Trophoblast cell (in vitro differentiated cells and primary cell): ENCODE measurements at regions not wholly inside any gene's neighbourhood (a gene's known extent, or its start where the extent isn't known, plus 50 kb on each side); places are given as distances from the start of the nearest gene placed in this dataset.

Experiments
- DNase-seq, 2 donors: peaks; one replicate each; pipeline ENCODE4 v3.0.0-alpha.2; 2016
- H2AFZ ChIP-seq: 2 replicates; pipeline ENCODE4 v1.6.1; 2013; ENCODE audit warnings: low read length, moderate library complexity, mild to moderate bottlenecking; ENCODE audit not compliant: insufficient read depth, poor library complexity
- H2AK5ac ChIP-seq: 2 replicates; pipeline ENCODE4 v1.6.1; 2013; ENCODE audit warnings: mild to moderate bottlenecking, low read length
- H2BK120ac ChIP-seq: 2 replicates; pipeline ENCODE4 v1.6.1; 2013; ENCODE audit warnings: low read length, mild to moderate bottlenecking, moderate library complexity; ENCODE audit not compliant: insufficient read depth, poor library complexity
- H2BK12ac ChIP-seq: 2 replicates; pipeline ENCODE4 v1.6.1; 2013; ENCODE audit warnings: mild to moderate bottlenecking, low read length, moderate library complexity
- H2BK5ac ChIP-seq: 2 replicates; pipeline ENCODE4 v1.6.1; 2013; ENCODE audit warnings: low read length, low read depth, moderate library complexity, mild to moderate bottlenecking; ENCODE audit not compliant: poor library complexity
- H3K14ac ChIP-seq: 2 replicates; pipeline ENCODE4 v1.6.1; 2013; ENCODE audit warnings: mild to moderate bottlenecking, low read length
- H3K18ac ChIP-seq: 2 replicates; pipeline ENCODE4 v1.6.1; 2013; ENCODE audit warnings: mild to moderate bottlenecking, low read length
- H3K23ac ChIP-seq: 2 replicates; pipeline ENCODE4 v1.6.1; 2013; ENCODE audit warnings: low read length
- H3K27ac ChIP-seq: 2 replicates; pipeline ENCODE4 v1.5.1; 2013; ENCODE audit warnings: low read depth, mild to moderate bottlenecking, inconsistent platforms, low read length, moderate library complexity
- H3K27me3 ChIP-seq: 2 replicates; pipeline ENCODE4 v1.6.1; 2013; ENCODE audit warnings: inconsistent platforms, mild to moderate bottlenecking, low read length, moderate library complexity; ENCODE audit not compliant: insufficient read depth
- H3K36me3 ChIP-seq, 2 experiments: 1 replicate in 1 of 2; 2 replicates in 1 of 2; pipeline ENCODE4 v1.6.1; 2013; ENCODE audit warnings: low read length in 2 of 2, mild to moderate bottlenecking in 2 of 2, moderate library complexity in 1 of 2; ENCODE audit not compliant: insufficient read depth in 2 of 2, control insufficient read depth in 1 of 2
- H3K4ac ChIP-seq: 2 replicates; pipeline ENCODE4 v1.6.1; 2013; ENCODE audit warnings: low read depth, mild to moderate bottlenecking, low read length, moderate library complexity
- H3K4me1 ChIP-seq, 2 experiments: 1 replicate in 1 of 2; 2 replicates in 1 of 2; pipeline ENCODE4 v1.6.1; 2013; ENCODE audit warnings: low read length in 2 of 2, mild to moderate bottlenecking in 2 of 2, moderate library complexity in 1 of 2; ENCODE audit not compliant: insufficient read depth in 2 of 2, control insufficient read depth in 1 of 2
- H3K4me2 ChIP-seq: 2 replicates; pipeline ENCODE4 v1.6.1; 2013; ENCODE audit warnings: inconsistent platforms, mild to moderate bottlenecking, low read length, moderate library complexity
- H3K4me3 ChIP-seq: 2 replicates; pipeline ENCODE4 v1.5.1; 2013; ENCODE audit warnings: mild to moderate bottlenecking, low read depth, low read length, inconsistent platforms
- H3K79me1 ChIP-seq: one replicate; pipeline ENCODE4 v1.6.1; 2013; ENCODE audit warnings: low read length
- H3K79me2 ChIP-seq: 2 replicates; pipeline ENCODE4 v1.6.1; 2013; ENCODE audit warnings: low read length, mild to moderate bottlenecking; ENCODE audit not compliant: control insufficient read depth, insufficient read depth, poor library complexity
- H3K9ac ChIP-seq: 2 replicates; pipeline ENCODE4 v1.6.1; 2013; ENCODE audit warnings: mild to moderate bottlenecking, low read length
- H3K9me3 ChIP-seq: 2 replicates; pipeline ENCODE4 v1.6.1; 2013; ENCODE audit warnings: low read depth, mild to moderate bottlenecking, control low read depth, inconsistent platforms, low read length; ENCODE audit not compliant: insufficient read depth
- H4K12ac ChIP-seq: 2 replicates; pipeline ENCODE4 v1.6.1; 2013; ENCODE audit warnings: low read depth, mild to moderate bottlenecking, low read length, moderate library complexity
- H4K8ac ChIP-seq: 2 replicates; pipeline ENCODE4 v1.6.1; 2013; ENCODE audit warnings: low read depth, mild to moderate bottlenecking, low read length, moderate library complexity
- H4K91ac ChIP-seq: one replicate; pipeline ENCODE4 v1.6.1; 2013; ENCODE audit warnings: low read depth, mild to moderate bottlenecking, low read length, moderate library complexity
- WGBS: extraction: QIAGEN DNeasy Blood & Tissue Kit; methylation state at CpG from one replicate; pipeline ENCODE4 v1.1.7; 2013; ENCODE audit warnings: missing lambda C conversion rate; ENCODE audit not compliant: insufficient read length, insufficient coverage; ENCODE audit errors: extremely low coverage; 5-methylcytosine and 5-hydroxymethylcytosine counted together

DNA sequence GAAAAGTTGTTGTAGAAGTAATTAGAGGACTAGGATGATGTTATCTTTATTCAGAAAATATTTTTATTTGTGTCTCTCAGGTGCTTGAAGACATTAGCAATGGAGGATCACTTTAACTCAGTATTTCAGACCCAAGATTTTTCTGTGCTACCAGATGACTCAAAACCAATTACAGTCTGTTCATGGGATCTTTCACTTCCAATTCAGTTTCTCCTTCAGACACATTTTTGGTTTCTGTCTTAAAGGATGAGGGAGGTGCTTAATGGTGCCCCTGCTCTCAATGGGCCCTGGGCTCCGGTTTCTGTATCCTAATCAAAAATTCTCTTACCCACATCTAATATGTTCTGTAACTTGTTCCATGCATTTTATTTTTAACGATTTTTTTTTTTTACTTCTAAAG is 53.7 kb upstream of the HDAC4 start:
- Histone ChIP-seq H3K9me3 (peaks cover 16% of the 10 kb centered on the region), H3K79me1 (no peaks in the 10 kb centered on the region), H3K36me3 (no peaks in the 10 kb centered on the region), H3K14ac (no peak overlapping the region), H2BK12ac (no peak overlapping the region), H3K4me2 (no peak overlapping the region), H4K12ac (no peak overlapping the region), H3K27ac (no peak overlapping the region), H2BK5ac (no peak overlapping the region), H3K18ac (no peak overlapping the region), H4K91ac (no peak overlapping the region), H4K8ac (no peak overlapping the region), H3K27me3 (no peaks in the 10 kb centered on the region), H3K79me2 (no peaks in the 10 kb centered on the region), H2AK5ac (no peak overlapping the region), H2AFZ (no peak overlapping the region), H3K4ac (no peak overlapping the region), H2BK120ac (no peak overlapping the region), H3K4me1 (no peaks in the 10 kb centered on the region), H3K4me3 (no peak overlapping the region), H3K9ac (no peak overlapping the region), H3K23ac (no peak overlapping the region)
- WGBS, result no CpG with 5 or more reads among the region's 2 CpGs
- DNase-seq, result no peak
